HG03060 (cell line): ENCODE measurements at regions not wholly inside any gene's neighbourhood (a gene's known extent, or its start where the extent isn't known, plus 50 kb on each side); places are given as distances from the start of the nearest gene placed in this dataset.

Experiments used
- ATAC-seq: cut with Tn5 transposase; IDR thresholded peaks from one replicate; pipeline ENCODE4 v1.9.1; 2021; ENCODE audit warnings: low read depth, moderate number of reproducible peaks; ENCODE audit not compliant: unreplicated experiment

GRCh38 chr12:69091442-69092017, 147.8 kb upstream of the CPSF6 start:
- ATAC-seq: no peak

GRCh38 chr12:69092137-69092536, 147.2 kb upstream of the CPSF6 start:
- no peak for ATAC-seq

- no peak for ATAC-seq
These were observed 144.7 kb upstream of the CPSF6 start for GRCh38 chr12:69094606-69095216.

- no peak for ATAC-seq
These were observed 143.4 kb upstream of the CPSF6 start for GRCh38 chr12:69095765-69096477.

GRCh38 chr12:69096669-69097335, 142.6 kb upstream of the CPSF6 start:
- no peak for ATAC-seq

GRCh38 chr12:69097619-69098368, 141.6 kb upstream of the CPSF6 start:
- no peak for ATAC-seq

GRCh38 chr12:69099201-69099837, 140.1 kb upstream of the CPSF6 start:
- no peak for ATAC-seq

GRCh38 chr12:69101505-69101904, 137.9 kb upstream of the CPSF6 start:
- no peak for ATAC-seq

GRCh38 chr12:69102856-69103255, 136.5 kb upstream of the CPSF6 start:
- ATAC-seq: no peak

GRCh38 chr12:69105101-69105962, 134.0 kb upstream of the CPSF6 start:
- ATAC-seq: no peak

- ATAC-seq: no peak
These were observed 132.8 kb upstream of the CPSF6 start for GRCh38 chr12:69106482-69107118.

GRCh38 chr12:69107541-69107940, 131.8 kb upstream of the CPSF6 start:
- no peak for ATAC-seq

- ATAC-seq: no peak
These were observed 131.3 kb upstream of the CPSF6 start for GRCh38 chr12:69108037-69108436.

GRCh38 chr12:69112616-69113015, 126.8 kb upstream of the CPSF6 start:
- ATAC-seq: no peak

GRCh38 chr12:69115099-69115498, 124.3 kb upstream of the CPSF6 start:
- no peak for ATAC-seq

GRCh38 chr12:69115951-69116350, 123.4 kb upstream of the CPSF6 start:
- ATAC-seq: no peak

- ATAC-seq: no peak
These were observed 121.7 kb upstream of the CPSF6 start for GRCh38 chr12:69117566-69118266.

GRCh38 chr12:69118516-69118915, 120.9 kb upstream of the CPSF6 start:
- ATAC-seq: no peak
